SU-DHL-6 (cell line): ENCODE measurements at regions not wholly inside any gene's neighbourhood (a gene's known extent, or its start where the extent isn't known, plus 50 kb on each side); places are given as distances from the start of the nearest gene placed in this dataset.

Source experiments
- H2AFZ ChIP-seq: fragments of 200-600 bp; sonication (generic); 2 replicates; pipeline ENCODE4 v1.6.1; 2014; ENCODE audit warnings: low read depth, mild to moderate bottlenecking, moderate library complexity, mixed read lengths, antibody characterized with exemption, low read length; ENCODE audit not compliant: severe bottlenecking
- H3F3A ChIP-seq: fragments of 200-600 bp; shearing (Covaris generic); 2 replicates; pipeline ENCODE4 v1.6.0; 2016; ENCODE audit warnings: antibody characterized with exemption, mild to moderate bottlenecking; ENCODE audit not compliant: insufficient read depth
- H3K27ac ChIP-seq: fragments of 200-600 bp; sonication (generic); 2 replicates; pipeline ENCODE4 v1.5.1; 2016; ENCODE audit warnings: low read depth, mild to moderate bottlenecking, low read length, moderate library complexity, mixed read lengths
- H3K27me3 ChIP-seq: fragments of 200-600 bp; sonication (generic), shearing (Covaris generic); 2 replicates; pipeline ENCODE4 v1.6.0; 2014; ENCODE audit warnings: mild to moderate bottlenecking, low read length
- H3K36me3 ChIP-seq: fragments of 200-600 bp; sonication (generic); 2 replicates; pipeline ENCODE4 v1.6.1; 2014; ENCODE audit warnings: mild to moderate bottlenecking, low read length, mixed read lengths
- H3K4me2 ChIP-seq: fragments of 300-600, 200-600 bp; shearing (Covaris generic), sonication (generic); 2 replicates; pipeline ENCODE4 v1.6.0; 2014; ENCODE audit warnings: low read length, low read depth, mild to moderate bottlenecking; ENCODE audit not compliant: poor library complexity, severe bottlenecking
- H3K4me3 ChIP-seq: fragments of 200-600 bp; sonication (generic); 2 replicates; pipeline ENCODE4 v1.5.1; 2014; ENCODE audit warnings: antibody characterized with exemption, low read length, mild to moderate bottlenecking, mixed read lengths; ENCODE audit not compliant: insufficient read depth, poor library complexity, severe bottlenecking
- H3K79me2 ChIP-seq: fragments of 200-600 bp; sonication (generic); 2 replicates; pipeline ENCODE4 v1.6.1; 2014; ENCODE audit warnings: mild to moderate bottlenecking, low read length, moderate library complexity; ENCODE audit not compliant: insufficient read depth
- H3K9ac ChIP-seq: fragments of 200-600 bp; sonication (generic); 2 replicates; pipeline ENCODE4 v1.7.0; 2014; ENCODE audit warnings: mild to moderate bottlenecking, low read length
- H3K9me2 ChIP-seq: fragments of 200-600 bp; sonication (generic); replicated peaks from 2 replicates; pipeline ENCODE4 v1.6.1; 2014; ENCODE audit warnings: low read length; ENCODE audit not compliant: insufficient read depth
- H3K9me3 ChIP-seq: fragments of 200-600 bp; sonication (generic); 2 replicates; pipeline ENCODE4 v1.6.1; 2014; ENCODE audit warnings: low read length, mixed read lengths; ENCODE audit not compliant: insufficient read depth
- H4K20me1 ChIP-seq: fragments of 200-600 bp; sonication (generic); 2 replicates; pipeline ENCODE4 v1.6.1; 2014; ENCODE audit warnings: low read depth, mild to moderate bottlenecking, antibody characterized with exemption, low read length, moderate library complexity, mixed read lengths
- EZH2phosphoT487 ChIP-seq: fragments of 200-600 bp; sonication (generic), shearing (Covaris generic); conservative IDR thresholded peaks from 2 replicates; pipeline ENCODE4 v1.6.1; 2018; ENCODE audit warnings: mild to moderate bottlenecking, antibody characterized with exemption, low read length, moderate library complexity, mixed read lengths
- TF ChIP-seq, protein P1 (sequence below): fragments of 200-600 bp; sonication (generic); IDR thresholded peaks from one replicate; pipeline ENCODE4 v1.5.1; 2017; ENCODE audit warnings: antibody characterized with exemption, mild to moderate bottlenecking, low read length, moderate library complexity; ENCODE audit not compliant: insufficient read depth, poor library complexity, severe bottlenecking

- Histone ChIP-seq H3K9me3 (no peaks in the 10 kb centered on the region), H2AFZ (no peak overlapping the region), H3K36me3 (no peaks in the 10 kb centered on the region), H3F3A (no peaks in the 10 kb centered on the region), H3K4me3 (no peak overlapping the region), H4K20me1 (no peaks in the 10 kb centered on the region), H3K79me2 (no peaks in the 10 kb centered on the region), H3K9me2 (no peaks in the 10 kb centered on the region), H3K9ac (no peak overlapping the region), H3K27me3 (no peaks in the 10 kb centered on the region), H3K27ac (no peak overlapping the region), H3K4me2 (no peak overlapping the region)
- TF ChIP-seq EZH2phosphoT487, result no peak
- TF ChIP-seq, protein P1, sequence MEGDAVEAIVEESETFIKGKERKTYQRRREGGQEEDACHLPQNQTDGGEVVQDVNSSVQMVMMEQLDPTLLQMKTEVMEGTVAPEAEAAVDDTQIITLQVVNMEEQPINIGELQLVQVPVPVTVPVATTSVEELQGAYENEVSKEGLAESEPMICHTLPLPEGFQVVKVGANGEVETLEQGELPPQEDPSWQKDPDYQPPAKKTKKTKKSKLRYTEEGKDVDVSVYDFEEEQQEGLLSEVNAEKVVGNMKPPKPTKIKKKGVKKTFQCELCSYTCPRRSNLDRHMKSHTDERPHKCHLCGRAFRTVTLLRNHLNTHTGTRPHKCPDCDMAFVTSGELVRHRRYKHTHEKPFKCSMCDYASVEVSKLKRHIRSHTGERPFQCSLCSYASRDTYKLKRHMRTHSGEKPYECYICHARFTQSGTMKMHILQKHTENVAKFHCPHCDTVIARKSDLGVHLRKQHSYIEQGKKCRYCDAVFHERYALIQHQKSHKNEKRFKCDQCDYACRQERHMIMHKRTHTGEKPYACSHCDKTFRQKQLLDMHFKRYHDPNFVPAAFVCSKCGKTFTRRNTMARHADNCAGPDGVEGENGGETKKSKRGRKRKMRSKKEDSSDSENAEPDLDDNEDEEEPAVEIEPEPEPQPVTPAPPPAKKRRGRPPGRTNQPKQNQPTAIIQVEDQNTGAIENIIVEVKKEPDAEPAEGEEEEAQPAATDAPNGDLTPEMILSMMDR, result no peak
Measured at GRCh38 chr7:34364130-34364529, 293.9 kb upstream of the NPSR1 start.

DNA sequence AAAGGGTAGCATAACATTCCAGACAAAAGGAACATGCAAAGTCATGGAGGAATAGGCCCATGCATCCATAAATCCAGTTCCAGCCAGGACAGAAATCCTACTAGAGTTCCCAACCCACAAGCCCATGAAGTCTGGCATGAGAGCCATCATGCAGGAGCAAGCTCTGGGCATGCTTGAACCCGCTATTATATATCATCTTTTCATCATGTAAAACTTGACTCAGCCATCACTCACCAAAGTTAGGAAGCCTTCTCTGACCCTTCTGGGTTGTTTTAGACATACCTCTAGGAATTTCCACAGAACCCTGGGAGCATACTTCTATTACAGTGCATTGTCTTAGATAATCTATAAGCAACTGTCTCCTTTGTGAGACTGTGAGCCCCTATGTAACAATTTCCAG is 293.0 kb upstream of the NPSR1 start:
- Histone ChIP-seq H3K9me2 (no peaks in the 10 kb centered on the region), H3K4me3 (no peak overlapping the region), H3K36me3 (no peaks in the 10 kb centered on the region), H3K9me3 (no peaks in the 10 kb centered on the region), H3F3A (no peaks in the 10 kb centered on the region), H3K9ac (no peak overlapping the region), H3K79me2 (no peaks in the 10 kb centered on the region), H3K27ac (no peak overlapping the region), H2AFZ (no peak overlapping the region), H3K27me3 (no peaks in the 10 kb centered on the region), H4K20me1 (no peaks in the 10 kb centered on the region), H3K4me2 (no peak overlapping the region)
- TF ChIP-seq, protein P1, result no peak
- TF ChIP-seq EZH2phosphoT487, result no peak

- Histone ChIP-seq H3K4me3 (no peak overlapping the region), H4K20me1 (no peaks in the 10 kb centered on the region), H3K9ac (no peak overlapping the region), H3K9me3 (no peaks in the 10 kb centered on the region), H3K4me2 (no peak overlapping the region), H3K27ac (no peak overlapping the region), H2AFZ (no peak overlapping the region), H3K36me3 (no peaks in the 10 kb centered on the region), H3K27me3 (no peaks in the 10 kb centered on the region), H3F3A (no peaks in the 10 kb centered on the region), H3K9me2 (no peaks in the 10 kb centered on the region), H3K79me2 (no peaks in the 10 kb centered on the region)
- TF ChIP-seq, protein P1, result no peak
- no peak for TF ChIP-seq EZH2phosphoT487
Measured at GRCh38 chr7:34365611-34366010, 292.4 kb upstream of the NPSR1 start.
